Lung (tissue), 11 donors: ENCODE measurements at regions not wholly inside any gene's neighbourhood (a gene's known extent, or its start where the extent isn't known, plus 50 kb on each side); places are given as distances from the start of the nearest gene placed in this dataset.

Experiments used
- ATAC-seq: fragments of 200-7000 bp; cut with Tn5 transposase; one replicate; pipeline ENCODE4 v1.9.1; 2020; ENCODE audit warnings: moderate number of reproducible peaks; ENCODE audit not compliant: insufficient read depth, low FRiP score
- DNase-seq, 3 donors: peaks; one replicate each; pipeline ENCODE4 v3.0.0-alpha.2; 2013 to 2017
- H3K27ac ChIP-seq, 2 donors: one replicate each; pipeline ENCODE4 v1.5.1; 2013; ENCODE audit warnings: mild to moderate bottlenecking in 2 of 2, moderate library complexity in 2 of 2, control low read depth in 1 of 2, inconsistent platforms in 1 of 2, low read depth in 1 of 2, low read length in 1 of 2
- H3K27me3 ChIP-seq, 3 donors: one replicate each; pipeline ENCODE4 v1.5.1; 2013; ENCODE audit warnings: low read length in 2 of 3; ENCODE audit not compliant: control insufficient read depth in 3 of 3, insufficient read depth in 3 of 3
- H3K36me3 ChIP-seq, 4 donors: one replicate each; pipeline ENCODE4 v1.5.1; 2013; ENCODE audit warnings: low read length in 4 of 4, mild to moderate bottlenecking in 1 of 4, moderate library complexity in 1 of 4; ENCODE audit not compliant: control insufficient read depth in 4 of 4, insufficient read depth in 4 of 4
- H3K4me1 ChIP-seq, 5 donors: one replicate each; pipeline ENCODE4 v1.5.1; 2013; ENCODE audit warnings: low read length in 5 of 5, mild to moderate bottlenecking in 2 of 5, moderate library complexity in 1 of 5; ENCODE audit not compliant: control insufficient read depth in 5 of 5, insufficient read depth in 5 of 5
- H3K4me3 ChIP-seq: one replicate; pipeline ENCODE4 v1.5.1; 2013; ENCODE audit warnings: mild to moderate bottlenecking, control low read depth, moderate library complexity
- H3K9ac ChIP-seq, 2 donors: one replicate each; pipeline ENCODE4 v1.5.1; 2013; ENCODE audit warnings: low read length in 2 of 2, control low read depth in 1 of 2; ENCODE audit not compliant: insufficient read depth in 1 of 2
- H3K9me3 ChIP-seq, 4 donors: one replicate each; pipeline ENCODE4 v1.5.1; 2013; ENCODE audit warnings: low read length in 3 of 4, mild to moderate bottlenecking in 1 of 4, moderate library complexity in 1 of 4; ENCODE audit not compliant: control insufficient read depth in 4 of 4, insufficient read depth in 3 of 4
- CTCF ChIP-seq: IDR thresholded peaks from 2 replicates; pipeline ENCODE4 v1.5.1; 2012; ENCODE audit warnings: mild to moderate bottlenecking; ENCODE audit errors: control extremely low read depth, extremely low read depth
- WGBS, 2 donors: extraction: QIAGEN DNeasy Blood & Tissue Kit; methylation state at CpG; one replicate each; pipeline ENCODE4 v1.1.7; 2013; 5-methylcytosine and 5-hydroxymethylcytosine counted together
- donor health status: control.
- donor health status: control.
- donor health status: Bipolar disorder and iron deficiency.
- donor health status: healthy.
- donor health status: DM: yes; HTN: yes; CAD: no.

DNA sequence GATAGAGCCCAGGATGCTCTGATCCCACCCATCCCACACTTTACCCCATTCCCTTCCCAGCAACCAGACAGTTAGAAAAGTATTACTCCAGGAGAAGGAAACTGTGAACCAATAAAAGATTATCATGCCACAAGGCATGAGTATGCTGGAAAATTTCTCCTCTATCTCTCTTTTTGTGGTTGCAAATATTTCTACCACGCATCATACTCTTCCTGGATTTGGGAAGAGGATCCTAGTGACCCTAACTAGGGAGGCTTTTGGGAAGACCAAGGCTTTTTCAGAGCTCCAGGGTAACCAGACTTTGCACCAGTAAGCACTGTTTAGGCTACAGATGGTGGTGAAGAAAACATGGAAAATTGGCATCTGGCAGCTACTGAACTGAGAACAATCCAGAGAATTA is 257.6 kb upstream of the CLNK start:
- Histone ChIP-seq H3K27me3 (no peaks in the 10 kb centered on the region), H3K9ac (no peak overlapping the region), H3K4me1 (no peaks in the 10 kb centered on the region), H3K36me3 (no peaks in the 10 kb centered on the region), H3K27ac (no peak overlapping the region), H3K4me3 (no peak overlapping the region), H3K9me3 (peaks cover 0 to 10% (median 3%) of the 10 kb centered on the region in 4 donors)
- TF ChIP-seq CTCF, result no peak
- DNase-seq, result no peak
- no peak for ATAC-seq
- 81 to 91% methylated on average over 1 of the region's 1 CpG for WGBS, 2 donors

DNA sequence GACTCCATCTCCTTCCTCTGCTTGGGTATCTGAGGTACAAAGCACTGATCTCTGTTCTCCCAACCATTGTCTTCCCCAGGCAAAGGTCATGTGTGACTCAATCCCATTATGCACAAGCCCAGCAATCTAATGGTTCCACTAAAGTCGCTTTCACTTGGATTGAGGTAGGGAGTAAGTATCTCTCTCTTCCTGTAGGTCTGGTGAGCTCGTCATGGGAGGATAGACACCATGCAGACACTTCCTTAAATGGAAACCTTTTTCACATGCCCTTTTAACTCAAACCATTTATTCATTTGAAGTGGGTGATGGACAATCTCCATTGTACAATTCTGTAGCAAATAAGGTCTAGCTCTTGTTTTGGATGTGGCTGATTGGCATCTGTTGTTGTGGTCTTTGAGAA is 245.2 kb upstream of the CLNK start:
- Histone ChIP-seq H3K9ac (no peak overlapping the region), H3K27ac (no peak overlapping the region), H3K4me1 (no peaks in the 10 kb centered on the region), H3K27me3 (no peaks in the 10 kb centered on the region), H3K4me3 (no peak overlapping the region), H3K9me3 (peaks cover 0 to 1% (median 0%) of the 10 kb centered on the region in 4 donors), H3K36me3 (no peaks in the 10 kb centered on the region)
- TF ChIP-seq CTCF, result no peak
- WGBS, 2 donors, result 78 to 85% methylated on average over 2 of the region's 2 CpGs
- DNase-seq, result no peak
- no peak for ATAC-seq

- Histone ChIP-seq H3K4me1 (no peaks in the 10 kb centered on the region), H3K4me3 (no peak overlapping the region), H3K36me3 (no peaks in the 10 kb centered on the region), H3K27ac (no peak overlapping the region), H3K27me3 (no peaks in the 10 kb centered on the region), H3K9ac (no peak overlapping the region), H3K9me3 (peaks cover 0 to 1% (median 0%) of the 10 kb centered on the region in 4 donors)
- WGBS, 2 donors, result 92 to 99% methylated on average over 3 of the region's 3 CpGs
- ATAC-seq, result no peak
- DNase-seq, result no peak
- no peak for TF ChIP-seq CTCF
Measured at GRCh38 chr4:10925996-10926395, 241.4 kb upstream of the CLNK start.

DNA sequence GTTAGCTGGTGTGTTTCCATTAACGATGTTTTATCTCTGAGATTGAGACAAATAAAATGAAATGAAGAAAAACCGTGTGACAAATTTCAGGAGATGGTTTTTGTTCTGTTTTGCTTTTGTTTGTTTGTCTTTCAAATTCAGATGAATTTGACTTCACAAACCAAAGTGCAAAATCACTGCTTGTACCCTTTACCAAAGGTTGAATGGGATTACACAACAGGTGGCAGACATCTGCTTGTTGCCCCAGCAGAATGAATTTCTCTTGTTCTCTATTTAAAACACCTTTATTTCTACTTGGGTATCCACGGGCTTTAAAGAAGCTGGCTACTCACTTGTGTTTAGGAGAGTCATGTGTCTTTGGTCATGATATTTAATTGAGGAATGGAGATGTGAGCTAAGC is 239.7 kb upstream of the CLNK start:
- H3K27me3 ChIP-seq, result no peaks in the 10 kb centered on the region

More for the DNA sequence above, 239.7 kb upstream of the CLNK start:
- no peak overlapping the region for H3K27ac ChIP-seq
- H3K4me1 ChIP-seq, result no peaks in the 10 kb centered on the region
- H3K36me3 ChIP-seq, result no peaks in the 10 kb centered on the region
- WGBS, 2 donors, result 84 to 89% methylated on average over 3 of the region's 3 CpGs
- peaks cover 0 to 1% (median 0%) of the 10 kb centered on the region in 4 donors for H3K9me3 ChIP-seq
- no peak for DNase-seq
- ATAC-seq, result no peak
- no peak overlapping the region for H3K4me3 ChIP-seq
- no peak for TF ChIP-seq CTCF
- H3K9ac ChIP-seq, result no peak overlapping the region
